ENCODE measurements at regions not wholly inside any gene's neighbourhood (a gene's known extent, or its start where the extent isn't known, plus 50 kb on each side); places are given as distances from the start of the nearest gene placed in this dataset.

- H2BK20ac ChIP-seq (ENCODE audit: low read length): no peak overlapping the region
- H3K23me2 ChIP-seq (ENCODE audit: low read depth, low read length): no peaks in the 10 kb centered on the region
- no peak overlapping the region for H2BK15ac ChIP-seq (ENCODE audit: low read length)
- H3K9ac ChIP-seq (replicated peaks in 1 of 4; ENCODE audit: extremely low read depth in 1 of 4, low read depth in 3 of 4, low read length in 3 of 4): no peak overlapping the region
- H3K79me1 ChIP-seq (ENCODE audit: low read depth, low read length): no peaks in the 10 kb centered on the region
- no peaks in the 10 kb centered on the region for H3K27me3 ChIP-seq (replicated peaks in 1 of 4; ENCODE audit: control insufficient read depth in 3 of 4, extremely low read depth in 1 of 4, insufficient read depth in 3 of 4, low read length in 3 of 4)
- no peaks in the 10 kb centered on the region for H3K9me3 ChIP-seq (ENCODE audit: insufficient read depth in 2 of 2, low read depth in 1 of 2, low read length in 1 of 2)
- no peak overlapping the region for H3K56ac ChIP-seq (replicated peaks; ENCODE audit: insufficient read length, low read depth, low read length)
- no peak overlapping the region for H3K4ac ChIP-seq (replicated peaks; ENCODE audit: insufficient read length, low read depth, low read length)
- peak overlapping the region in 1 of 2 experiments; percentile 5; a peak in 1 of 4 replicates for H3K4me2 ChIP-seq (ENCODE audit: insufficient read depth in 1 of 2, low read depth in 2 of 2, low read length in 2 of 2)
- H2BK12ac ChIP-seq (ENCODE audit: low read depth, low read length): no peak overlapping the region
- no peak overlapping the region for H4K91ac ChIP-seq (replicated peaks; ENCODE audit: insufficient read length, low read length)
- no peaks in the 10 kb centered on the region; a peak in 1 of 7 replicates for H3K4me1 ChIP-seq (replicated peaks in 1 of 4; ENCODE audit: control insufficient read depth in 3 of 4, insufficient read depth in 4 of 4, low read length in 3 of 4)
- H3K18ac ChIP-seq (ENCODE audit: extremely low read depth, low read length): no peak overlapping the region
- no peak overlapping the region for H4K8ac ChIP-seq (ENCODE audit: extremely low read depth, insufficient read depth, low read length)
- no peak overlapping the region for H3K27ac ChIP-seq (ENCODE audit: low read depth, low read length)
- peak; percentile 93 for FAIRE-seq
- POLR2A ChIA-PET (ENCODE audit: partially characterized antibody): no interaction called here
- no peak overlapping the region for H4K5ac ChIP-seq (ENCODE audit: insufficient read length, low read depth, low read length)
- no peak overlapping the region for H2BK5ac ChIP-seq (ENCODE audit: low read depth, low read length)
- no peaks in the 10 kb centered on the region for H3K79me2 ChIP-seq (ENCODE audit: control insufficient read depth in 1 of 2, insufficient read depth in 2 of 2, low read length in 2 of 2)
- CTCF ChIA-PET (ENCODE audit: partially characterized antibody): interaction anchor here (0.9 to 1.1 kb wide), 2 partner anchors 17 to 32 kb away, joined by 3 read pairs; no protein-coding TSS in a partner anchor
- no peak for DNase-seq (ENCODE audit: low read depth in 1 of 2, low spot score in 2 of 2)
- no peak overlapping the region for H3K4me3 ChIP-seq (ENCODE audit: extremely low read depth in 1 of 4, insufficient read depth in 2 of 4, low read depth in 3 of 4, low read length in 4 of 4)
- no peak overlapping the region for H2AFZ ChIP-seq (ENCODE audit: low read length)
- no peak overlapping the region for H2AK5ac ChIP-seq (ENCODE audit: low read depth, low read length)
- no peaks in the 10 kb centered on the region for H4K20me1 ChIP-seq (replicated peaks in 1 of 2; ENCODE audit: control insufficient read depth in 1 of 2, insufficient read depth in 2 of 2, low read length in 2 of 2)
- WGBS, 2 experiments (ENCODE audit: extremely low coverage in 1 of 2, insufficient coverage in 1 of 2, insufficient read length in 1 of 2, insufficient replicate concordance in 2 of 2, low coverage in 1 of 2, low lambda C conversion rate in 2 of 2, missing lambda C conversion rate in 1 of 2): 67% methylated on average over 1 of the region's 1 CpG; no CpG with 5 or more reads in 1 of the 2 experiments
- no peak overlapping the region for H3K23ac ChIP-seq (ENCODE audit: insufficient read length)
- H2BK120ac ChIP-seq (replicated peaks; ENCODE audit: low read depth, low read length): no peak overlapping the region
- no peaks in the 10 kb centered on the region for H3K36me3 ChIP-seq (ENCODE audit: control insufficient read depth in 2 of 4, insufficient read depth in 4 of 4, low read length in 3 of 4)
- no peak overlapping the region for H3K14ac ChIP-seq (ENCODE audit: insufficient read length)
- TF ChIP-seq SRF (IDR thresholded peaks at IDR 0.05; ENCODE audit: low read depth, low read length) (no peak), ASH2L (IDR thresholded peaks at IDR 0.05; ENCODE audit: low read length) (no peak), CTBP2 (IDR thresholded peaks at IDR 0.05; ENCODE audit: borderline replicate concordance, insufficient read depth, insufficient read length, low read length) (no peak), POLR2AphosphoS5 (IDR thresholded peaks at IDR 0.05; ENCODE audit: low read depth, low read length) (no peak), JUN (IDR thresholded peaks at IDR 0.05; ENCODE audit: low read depth, low read length) (no peak), NANOG (IDR thresholded peaks at IDR 0.05; ENCODE audit: insufficient read depth, low read depth, low read length, poor library complexity, severe bottlenecking) (no peak), SIRT6 (IDR thresholded peaks at IDR 0.05; ENCODE audit: low read length) (no peak), CEBPB (IDR thresholded peaks at IDR 0.05; ENCODE audit: low read depth, low read length) (no peak), HDAC2 (IDR thresholded peaks at IDR 0.05; ENCODE audit: borderline replicate concordance in 1 of 2, low read depth in 2 of 2, low read length in 2 of 2) (no peak), ATF2 (IDR thresholded peaks at IDR 0.05; ENCODE audit: low read length) (no peak), EP300 (IDR thresholded peaks at IDR 0.05; ENCODE audit: borderline replicate concordance in 1 of 2, low read depth in 2 of 2, low read length in 2 of 2) (no peak), YY1 (IDR thresholded peaks at IDR 0.05; ENCODE audit: low read depth, low read length) (no peak)
Measured at GRCh38 chrX:43500246-43500645, 155.9 kb upstream of the MAOA start.
